GM19023 (cell line): ENCODE measurements at regions not wholly inside any gene's neighbourhood (a gene's known extent, or its start where the extent isn't known, plus 50 kb on each side); places are given as distances from the start of the nearest gene placed in this dataset.

ENCODE experiments used
- ATAC-seq: cut with Tn5 transposase; IDR thresholded peaks from one replicate; pipeline ENCODE4 v1.9.1; 2021; ENCODE audit warnings: mild to moderate bottlenecking, moderate library complexity; ENCODE audit not compliant: unreplicated experiment

GRCh38 chr1:98005326-98006010 is 84.6 kb upstream of the DPYD start:
- ATAC-seq = no peak

DNA sequence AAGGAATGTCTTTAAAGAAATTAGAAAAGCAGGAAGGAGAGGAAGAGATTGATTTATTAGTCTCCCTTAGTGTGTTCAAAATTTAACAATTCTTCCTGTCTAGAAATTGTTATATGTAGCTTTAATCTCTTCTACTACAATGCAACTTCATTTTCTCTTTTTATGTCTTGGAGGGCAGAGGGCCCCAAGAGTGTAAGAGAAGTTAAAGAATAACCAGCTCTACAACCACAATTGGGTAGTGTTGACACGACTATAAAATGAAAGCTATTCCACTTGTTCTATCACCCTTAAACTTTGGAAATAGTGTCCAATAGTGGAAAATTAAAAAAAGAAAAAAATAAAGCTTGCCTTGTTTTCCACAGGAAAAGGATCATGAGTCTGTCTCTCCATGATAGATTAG is 82.6 kb upstream of the DPYD start:
- ATAC-seq = no peak

- ATAC-seq = no peak
These were observed 81.5 kb upstream of the DPYD start for GRCh38 chr1:98002288-98002687.

DNA sequence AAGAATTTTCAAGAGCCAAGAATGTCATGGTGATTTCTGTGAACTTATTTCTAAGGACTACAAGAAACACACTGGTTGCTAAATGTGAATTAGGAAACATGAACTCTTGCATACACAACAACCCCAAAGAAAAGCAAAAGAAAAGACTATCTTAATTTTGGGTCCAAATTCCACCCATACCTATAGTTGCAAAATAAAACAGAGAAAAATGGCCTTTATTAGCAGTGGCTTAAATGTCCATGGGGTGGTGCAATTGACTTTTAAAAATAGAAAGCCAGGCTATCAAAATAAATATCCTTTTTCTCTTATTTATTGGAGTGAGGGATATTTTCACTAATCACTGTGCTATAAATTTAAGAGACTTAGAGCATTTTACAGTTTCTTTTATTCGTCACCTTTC is 80.9 kb upstream of the DPYD start:
- no peak for ATAC-seq

DNA sequence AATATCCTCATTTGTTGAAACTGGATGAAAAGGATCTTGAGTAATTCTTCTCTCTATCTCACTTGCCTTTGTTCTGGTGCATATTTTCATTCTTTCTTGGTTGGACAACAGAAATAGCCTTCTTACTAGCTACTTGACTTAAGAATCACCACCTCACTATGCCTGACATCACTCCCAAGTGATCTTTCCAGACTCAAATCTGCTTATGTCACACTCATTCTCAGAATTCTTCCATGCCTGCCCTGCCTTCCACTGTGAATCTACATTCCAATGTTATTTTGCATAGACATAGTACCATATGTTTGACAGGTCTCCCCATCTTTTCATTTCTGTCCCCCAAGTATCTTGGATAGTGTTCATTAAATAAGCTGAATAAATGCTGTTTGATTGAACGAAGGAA is 78.5 kb upstream of the DPYD start:
- no peak for ATAC-seq

- ATAC-seq = no peak
These were observed 76.0 kb upstream of the DPYD start for GRCh38 chr1:97996880-97997279.

- ATAC-seq = no peak
These were observed 68.4 kb upstream of the DPYD start for GRCh38 chr1:97989094-97989680.

GRCh38 chr1:97986041-97987005 is 65.5 kb upstream of the DPYD start:
- ATAC-seq = no peak

- ATAC-seq = no peak
These were observed 62.3 kb upstream of the DPYD start for GRCh38 chr1:97983126-97983525.

- ATAC-seq = no peak
These were observed 59.7 kb upstream of the DPYD start for GRCh38 chr1:97980530-97980929.

GRCh38 chr1:97976801-97977200 is 56.0 kb upstream of the DPYD start:
- no peak for ATAC-seq
